OCI-LY1 (cell line): ENCODE measurements at regions not wholly inside any gene's neighbourhood (a gene's known extent, or its start where the extent isn't known, plus 50 kb on each side); places are given as distances from the start of the nearest gene placed in this dataset.

Experiments used
- H2AFZ ChIP-seq: fragments of 200-600 bp; sonication (generic), shearing (Covaris generic); 2 replicates; pipeline ENCODE4 v1.6.0; 2014; ENCODE audit warnings: antibody characterized with exemption, mild to moderate bottlenecking, low read length
- H3F3A ChIP-seq: fragments of 200-600 bp; sonication (generic), shearing (Covaris generic); 2 replicates; pipeline ENCODE4 v1.6.0; 2014; ENCODE audit warnings: mild to moderate bottlenecking, antibody characterized with exemption, low read length, moderate library complexity; ENCODE audit not compliant: insufficient read depth
- H3K27ac ChIP-seq: fragments of 200-600 bp; sonication (generic); 2 replicates; pipeline ENCODE4 v1.5.1; 2014; ENCODE audit warnings: low read length, mixed run types, mild to moderate bottlenecking, low read depth; ENCODE audit not compliant: poor library complexity, severe bottlenecking
- H3K27me3 ChIP-seq: fragments of 200-600 bp; sonication (generic); 2 replicates; pipeline ENCODE4 v1.6.0; 2014; ENCODE audit warnings: antibody characterized with exemption, mild to moderate bottlenecking, low read length, moderate library complexity; ENCODE audit not compliant: insufficient read depth
- H3K36me3 ChIP-seq: fragments of 200-600 bp; sonication (generic); 2 replicates; pipeline ENCODE4 v1.6.1; 2014; ENCODE audit warnings: mild to moderate bottlenecking, antibody characterized with exemption, low read length, moderate library complexity, mixed read lengths; ENCODE audit not compliant: insufficient read depth
- H3K4me1 ChIP-seq: fragments of 200-600 bp; sonication (generic); 2 replicates; pipeline ENCODE4 v1.5.1; 2014; ENCODE audit warnings: mild to moderate bottlenecking, low read length, moderate library complexity; ENCODE audit not compliant: insufficient read depth, severe bottlenecking
- H3K4me2 ChIP-seq: fragments of 200-600 bp; sonication (generic), shearing (Covaris generic); 2 replicates; pipeline ENCODE4 v1.6.1; 2014; ENCODE audit warnings: low read length
- H3K4me3 ChIP-seq: fragments of 200-600 bp; sonication (generic); 2 replicates; pipeline ENCODE4 v1.5.1; 2014; ENCODE audit warnings: low read length, low read depth, mild to moderate bottlenecking, mixed read lengths; ENCODE audit not compliant: poor library complexity, severe bottlenecking
- H3K79me2 ChIP-seq: fragments of 200-600 bp; shearing (Covaris generic); 2 replicates; pipeline ENCODE4 v1.6.1; 2016; ENCODE audit warnings: mixed run types, low read length, mixed read lengths; ENCODE audit not compliant: insufficient read depth
- H3K9ac ChIP-seq: fragments of 200-600 bp; sonication (generic), shearing (Covaris generic); 2 replicates; pipeline ENCODE4 v1.6.1; 2014; ENCODE audit warnings: mild to moderate bottlenecking, low read length, mixed read lengths
- H3K9me2 ChIP-seq: fragments of 200-600 bp; sonication (generic), shearing (Covaris generic); 2 replicates; pipeline ENCODE4 v1.6.1; 2014; ENCODE audit warnings: low read depth, mild to moderate bottlenecking, low read length, mixed read lengths
- H3K9me3 ChIP-seq: fragments of 200-600 bp; shearing (Covaris generic); 2 replicates; pipeline ENCODE4 v1.6.1; 2014; ENCODE audit warnings: low read length, mixed read lengths
- H4K20me1 ChIP-seq: fragments of 200-600 bp; sonication (generic), shearing (Covaris generic); 2 replicates; pipeline ENCODE4 v1.6.0; 2016; ENCODE audit warnings: mild to moderate bottlenecking, low read length; ENCODE audit not compliant: insufficient read depth
- EZH2 ChIP-seq: fragments of 200-600 bp; sonication (generic), shearing (Covaris generic); IDR thresholded peaks from 2 replicates; pipeline ENCODE4 v1.8.0; 2017; ENCODE audit warnings: borderline replicate concordance, mixed run types, mild to moderate bottlenecking, antibody characterized with exemption, low read length, moderate library complexity, mixed read lengths
- TF ChIP-seq, protein P1 (sequence below): fragments of 200-600 bp; sonication (generic), shearing (Covaris generic); IDR thresholded peaks from 2 replicates; pipeline ENCODE4 v1.5.1; 2017; ENCODE audit warnings: mild to moderate bottlenecking, antibody characterized with exemption, low read length, moderate library complexity, mixed read lengths

GRCh38 chr12:14264316-14264715, 101.2 kb upstream of the ATF7IP start:
- no peaks in the 10 kb centered on the region; the same call in 1 of the 2 replicates for H3K36me3 ChIP-seq
- no peak overlapping the region for H3K9ac ChIP-seq
- no peak overlapping the region for H3K4me2 ChIP-seq
- H3K9me2 ChIP-seq, result no peaks in the 10 kb centered on the region
- H3K4me3 ChIP-seq, result no peak overlapping the region
- H3K9me3 ChIP-seq, result peaks cover 6% of the 10 kb centered on the region; the same call in 1 of the 2 replicates
- H3K27ac ChIP-seq, result no peak overlapping the region
- no peaks in the 10 kb centered on the region for H4K20me1 ChIP-seq
- no peaks in the 10 kb centered on the region for H3K27me3 ChIP-seq
- H3K79me2 ChIP-seq, result no peaks in the 10 kb centered on the region
- no peak for TF ChIP-seq EZH2
- TF ChIP-seq, protein P1, sequence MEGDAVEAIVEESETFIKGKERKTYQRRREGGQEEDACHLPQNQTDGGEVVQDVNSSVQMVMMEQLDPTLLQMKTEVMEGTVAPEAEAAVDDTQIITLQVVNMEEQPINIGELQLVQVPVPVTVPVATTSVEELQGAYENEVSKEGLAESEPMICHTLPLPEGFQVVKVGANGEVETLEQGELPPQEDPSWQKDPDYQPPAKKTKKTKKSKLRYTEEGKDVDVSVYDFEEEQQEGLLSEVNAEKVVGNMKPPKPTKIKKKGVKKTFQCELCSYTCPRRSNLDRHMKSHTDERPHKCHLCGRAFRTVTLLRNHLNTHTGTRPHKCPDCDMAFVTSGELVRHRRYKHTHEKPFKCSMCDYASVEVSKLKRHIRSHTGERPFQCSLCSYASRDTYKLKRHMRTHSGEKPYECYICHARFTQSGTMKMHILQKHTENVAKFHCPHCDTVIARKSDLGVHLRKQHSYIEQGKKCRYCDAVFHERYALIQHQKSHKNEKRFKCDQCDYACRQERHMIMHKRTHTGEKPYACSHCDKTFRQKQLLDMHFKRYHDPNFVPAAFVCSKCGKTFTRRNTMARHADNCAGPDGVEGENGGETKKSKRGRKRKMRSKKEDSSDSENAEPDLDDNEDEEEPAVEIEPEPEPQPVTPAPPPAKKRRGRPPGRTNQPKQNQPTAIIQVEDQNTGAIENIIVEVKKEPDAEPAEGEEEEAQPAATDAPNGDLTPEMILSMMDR, result no peak
- no peaks in the 10 kb centered on the region for H3F3A ChIP-seq
- H2AFZ ChIP-seq, result no peak overlapping the region
- peaks cover 10% of the 10 kb centered on the region for H3K4me1 ChIP-seq

- Histone ChIP-seq H3K4me3 (no peak overlapping the region), H3K27ac (no peak overlapping the region), H3K79me2 (no peaks in the 10 kb centered on the region), H2AFZ (no peak overlapping the region), H3K27me3 (no peaks in the 10 kb centered on the region), H3K4me1 (peaks cover 10% of the 10 kb centered on the region), H3K9me3 (peaks cover 3% of the 10 kb centered on the region; the same call in 1 of the 2 replicates), H3K36me3 (no peaks in the 10 kb centered on the region), H4K20me1 (no peaks in the 10 kb centered on the region), H3F3A (no peaks in the 10 kb centered on the region), H3K9me2 (no peaks in the 10 kb centered on the region), H3K4me2 (no peak overlapping the region), H3K9ac (no peak overlapping the region)
- TF ChIP-seq EZH2, result no peak
- TF ChIP-seq, protein P1, result no peak
Measured at GRCh38 chr12:14264778-14265177, 100.7 kb upstream of the ATF7IP start.

GRCh38 chr12:14268120-14268515, 97.4 kb upstream of the ATF7IP start:
- no peak for TF ChIP-seq EZH2
- TF ChIP-seq, protein P1, result no peak
- Histone ChIP-seq H4K20me1 (no peaks in the 10 kb centered on the region), H3K9ac (no peak overlapping the region), H3K79me2 (no peaks in the 10 kb centered on the region), H3K4me2 (no peak overlapping the region), H3K36me3 (no peaks in the 10 kb centered on the region), H3K27me3 (no peaks in the 10 kb centered on the region), H3K4me3 (no peak overlapping the region), H3F3A (no peaks in the 10 kb centered on the region), H3K9me2 (no peaks in the 10 kb centered on the region), H3K27ac (no peak overlapping the region), H3K4me1 (peaks cover 5% of the 10 kb centered on the region), H2AFZ (peak overlapping the region; percentile 34; the same call in 1 of the 2 replicates), H3K9me3 (peaks cover 4% of the 10 kb centered on the region; the same call in 1 of the 2 replicates)
